Trophoblast cell (in vitro differentiated cells and primary cell): ENCODE measurements at regions not wholly inside any gene's neighbourhood (a gene's known extent, or its start where the extent isn't known, plus 50 kb on each side); places are given as distances from the start of the nearest gene placed in this dataset.

Source experiments
- DNase-seq, 2 donors: peaks; one replicate each; pipeline ENCODE4 v3.0.0-alpha.2; 2016
- H2AFZ ChIP-seq: 2 replicates; pipeline ENCODE4 v1.6.1; 2013; ENCODE audit warnings: low read length, moderate library complexity, mild to moderate bottlenecking; ENCODE audit not compliant: insufficient read depth, poor library complexity
- H2AK5ac ChIP-seq: 2 replicates; pipeline ENCODE4 v1.6.1; 2013; ENCODE audit warnings: mild to moderate bottlenecking, low read length
- H2BK120ac ChIP-seq: 2 replicates; pipeline ENCODE4 v1.6.1; 2013; ENCODE audit warnings: low read length, mild to moderate bottlenecking, moderate library complexity; ENCODE audit not compliant: insufficient read depth, poor library complexity
- H2BK12ac ChIP-seq: 2 replicates; pipeline ENCODE4 v1.6.1; 2013; ENCODE audit warnings: mild to moderate bottlenecking, low read length, moderate library complexity
- H2BK5ac ChIP-seq: 2 replicates; pipeline ENCODE4 v1.6.1; 2013; ENCODE audit warnings: low read length, low read depth, moderate library complexity, mild to moderate bottlenecking; ENCODE audit not compliant: poor library complexity
- H3K14ac ChIP-seq: 2 replicates; pipeline ENCODE4 v1.6.1; 2013; ENCODE audit warnings: mild to moderate bottlenecking, low read length
- H3K18ac ChIP-seq: 2 replicates; pipeline ENCODE4 v1.6.1; 2013; ENCODE audit warnings: mild to moderate bottlenecking, low read length
- H3K23ac ChIP-seq: 2 replicates; pipeline ENCODE4 v1.6.1; 2013; ENCODE audit warnings: low read length
- H3K27ac ChIP-seq: 2 replicates; pipeline ENCODE4 v1.5.1; 2013; ENCODE audit warnings: low read depth, mild to moderate bottlenecking, inconsistent platforms, low read length, moderate library complexity
- H3K27me3 ChIP-seq: 2 replicates; pipeline ENCODE4 v1.6.1; 2013; ENCODE audit warnings: inconsistent platforms, mild to moderate bottlenecking, low read length, moderate library complexity; ENCODE audit not compliant: insufficient read depth
- H3K36me3 ChIP-seq, 2 experiments: 1 replicate in 1 of 2; 2 replicates in 1 of 2; pipeline ENCODE4 v1.6.1; 2013; ENCODE audit warnings: low read length in 2 of 2, mild to moderate bottlenecking in 2 of 2, moderate library complexity in 1 of 2; ENCODE audit not compliant: insufficient read depth in 2 of 2, control insufficient read depth in 1 of 2
- H3K4ac ChIP-seq: 2 replicates; pipeline ENCODE4 v1.6.1; 2013; ENCODE audit warnings: low read depth, mild to moderate bottlenecking, low read length, moderate library complexity
- H3K4me1 ChIP-seq, 2 experiments: 1 replicate in 1 of 2; 2 replicates in 1 of 2; pipeline ENCODE4 v1.6.1; 2013; ENCODE audit warnings: low read length in 2 of 2, mild to moderate bottlenecking in 2 of 2, moderate library complexity in 1 of 2; ENCODE audit not compliant: insufficient read depth in 2 of 2, control insufficient read depth in 1 of 2
- H3K4me2 ChIP-seq: 2 replicates; pipeline ENCODE4 v1.6.1; 2013; ENCODE audit warnings: inconsistent platforms, mild to moderate bottlenecking, low read length, moderate library complexity
- H3K4me3 ChIP-seq: 2 replicates; pipeline ENCODE4 v1.5.1; 2013; ENCODE audit warnings: mild to moderate bottlenecking, low read depth, low read length, inconsistent platforms
- H3K79me1 ChIP-seq: one replicate; pipeline ENCODE4 v1.6.1; 2013; ENCODE audit warnings: low read length
- H3K79me2 ChIP-seq: 2 replicates; pipeline ENCODE4 v1.6.1; 2013; ENCODE audit warnings: low read length, mild to moderate bottlenecking; ENCODE audit not compliant: control insufficient read depth, insufficient read depth, poor library complexity
- H3K9ac ChIP-seq: 2 replicates; pipeline ENCODE4 v1.6.1; 2013; ENCODE audit warnings: mild to moderate bottlenecking, low read length
- H3K9me3 ChIP-seq: 2 replicates; pipeline ENCODE4 v1.6.1; 2013; ENCODE audit warnings: low read depth, mild to moderate bottlenecking, control low read depth, inconsistent platforms, low read length; ENCODE audit not compliant: insufficient read depth
- H4K12ac ChIP-seq: 2 replicates; pipeline ENCODE4 v1.6.1; 2013; ENCODE audit warnings: low read depth, mild to moderate bottlenecking, low read length, moderate library complexity
- H4K8ac ChIP-seq: 2 replicates; pipeline ENCODE4 v1.6.1; 2013; ENCODE audit warnings: low read depth, mild to moderate bottlenecking, low read length, moderate library complexity
- H4K91ac ChIP-seq: one replicate; pipeline ENCODE4 v1.6.1; 2013; ENCODE audit warnings: low read depth, mild to moderate bottlenecking, low read length, moderate library complexity
- WGBS: extraction: QIAGEN DNeasy Blood & Tissue Kit; methylation state at CpG from one replicate; pipeline ENCODE4 v1.1.7; 2013; ENCODE audit warnings: missing lambda C conversion rate; ENCODE audit not compliant: insufficient read length, insufficient coverage; ENCODE audit errors: extremely low coverage; 5-methylcytosine and 5-hydroxymethylcytosine counted together

- Histone ChIP-seq H3K18ac (no peak overlapping the region), H3K4me2 (no peak overlapping the region), H2BK12ac (no peak overlapping the region), H4K8ac (no peak overlapping the region), H3K36me3 (no peaks in the 10 kb centered on the region), H3K23ac (no peak overlapping the region), H3K14ac (no peak overlapping the region), H3K9me3 (peaks cover 1% of the 10 kb centered on the region), H3K79me2 (no peaks in the 10 kb centered on the region), H3K4me3 (no peak overlapping the region), H4K12ac (no peak overlapping the region), H3K4ac (no peak overlapping the region), H3K9ac (no peak overlapping the region), H3K79me1 (no peaks in the 10 kb centered on the region), H2AFZ (no peak overlapping the region), H3K4me1 (no peaks in the 10 kb centered on the region), H2BK120ac (no peak overlapping the region), H2BK5ac (no peak overlapping the region), H4K91ac (no peak overlapping the region), H3K27me3 (no peaks in the 10 kb centered on the region), H3K27ac (no peak overlapping the region), H2AK5ac (no peak overlapping the region)
- DNase-seq: no peak
- WGBS: no CpG with 5 or more reads among the region's 4 CpGs
These were observed 122.9 kb upstream of the FRMD4A start for GRCh38 chr10:14453593-14453992.

DNA sequence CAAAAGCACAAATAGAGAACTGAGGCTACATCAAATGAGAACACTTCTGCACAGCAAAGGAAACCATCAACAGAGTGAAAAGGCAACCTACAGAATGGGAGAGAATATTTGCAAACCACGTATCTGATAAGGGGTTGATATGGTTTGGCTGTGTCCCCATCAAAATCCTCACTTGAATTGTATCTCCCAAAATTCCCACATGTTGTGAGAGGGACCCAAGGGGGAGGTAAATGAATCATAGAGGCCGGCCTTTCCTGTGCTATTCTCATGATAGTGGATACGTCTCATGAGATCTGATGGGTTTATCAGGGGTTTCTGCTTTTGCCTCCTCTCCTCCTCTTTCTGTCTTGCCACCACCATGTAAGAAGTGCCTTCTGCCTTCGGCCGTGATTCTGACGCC, 120.6 kb upstream of the FRMD4A start:
- no peak overlapping the region for H3K4me2 ChIP-seq
- no peak overlapping the region for H3K27ac ChIP-seq
- H3K18ac ChIP-seq: no peak overlapping the region
- H3K79me2 ChIP-seq: no peaks in the 10 kb centered on the region
- no peak overlapping the region for H4K91ac ChIP-seq
- H3K36me3 ChIP-seq: no peaks in the 10 kb centered on the region
- no peak overlapping the region for H2BK120ac ChIP-seq
- no peak overlapping the region for H3K9ac ChIP-seq
- WGBS: no CpG with 5 or more reads among the region's 6 CpGs
- no peak overlapping the region for H3K4ac ChIP-seq
- no peak overlapping the region for H2AFZ ChIP-seq
- no peak overlapping the region for H2BK12ac ChIP-seq
- no peak overlapping the region for H3K4me3 ChIP-seq
- H3K79me1 ChIP-seq: no peaks in the 10 kb centered on the region
- no peaks in the 10 kb centered on the region for H3K4me1 ChIP-seq
- no peak overlapping the region for H3K14ac ChIP-seq
- H3K27me3 ChIP-seq: no peaks in the 10 kb centered on the region
- no peak overlapping the region for H3K23ac ChIP-seq
- H3K9me3 ChIP-seq: peaks cover 1% of the 10 kb centered on the region
- H4K12ac ChIP-seq: no peak overlapping the region
- H2BK5ac ChIP-seq: no peak overlapping the region
- H4K8ac ChIP-seq: no peak overlapping the region
- H2AK5ac ChIP-seq: no peak overlapping the region
- no peak for DNase-seq

GRCh38 chr10:14450041-14450491, 119.3 kb upstream of the FRMD4A start:
- Histone ChIP-seq H4K8ac (no peak overlapping the region), H3K27me3 (no peaks in the 10 kb centered on the region)

DNA sequence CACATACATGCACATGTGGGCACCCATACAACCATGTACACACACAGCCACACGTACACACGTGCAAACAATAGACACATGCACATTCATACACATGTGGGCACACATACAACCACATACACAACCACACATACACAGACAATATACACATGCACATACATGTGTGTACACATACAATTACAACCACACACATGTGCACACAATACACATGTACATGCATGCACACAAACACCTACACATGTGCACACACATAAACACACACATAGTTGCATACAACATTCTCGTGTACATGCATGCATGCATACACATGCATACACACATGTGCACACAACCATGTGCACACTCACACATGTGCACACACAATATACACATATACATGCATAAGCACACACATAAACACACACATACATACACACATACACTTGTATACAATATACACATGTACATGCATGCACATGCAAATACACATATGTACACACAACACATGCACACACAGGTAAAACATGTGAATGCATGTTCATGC, 118.6 kb upstream of the FRMD4A start:
- Histone ChIP-seq H3K4me3 (no peak overlapping the region), H3K27me3 (no peaks in the 10 kb centered on the region), H3K36me3 (no peaks in the 10 kb centered on the region), H3K4ac (no peak overlapping the region), H3K4me1 (no peaks in the 10 kb centered on the region), H2BK12ac (no peak overlapping the region), H3K79me2 (no peaks in the 10 kb centered on the region), H4K12ac (no peak overlapping the region), H4K91ac (no peak overlapping the region), H2AK5ac (no peak overlapping the region), H4K8ac (no peak overlapping the region), H2BK5ac (no peak overlapping the region), H3K27ac (no peak overlapping the region), H3K14ac (no peak overlapping the region), H3K9ac (no peak overlapping the region), H3K79me1 (no peaks in the 10 kb centered on the region), H2AFZ (no peak overlapping the region), H3K9me3 (peaks cover 1% of the 10 kb centered on the region), H3K4me2 (no peak overlapping the region), H2BK120ac (no peak overlapping the region), H3K23ac (no peak overlapping the region), H3K18ac (no peak overlapping the region)
- DNase-seq: no peak
- no CpG with 5 or more reads among the region's 3 CpGs for WGBS

More at GRCh38 chr10:14450041-14450491, 119.3 kb upstream of the FRMD4A start:
- Histone ChIP-seq H3K79me2 (no peaks in the 10 kb centered on the region), H2AK5ac (no peak overlapping the region), H3K4me2 (no peak overlapping the region), H3K4ac (no peak overlapping the region), H3K23ac (no peak overlapping the region), H3K9me3 (peaks cover 1% of the 10 kb centered on the region), H3K27ac (no peak overlapping the region), H3K14ac (no peak overlapping the region), H4K12ac (no peak overlapping the region), H4K91ac (no peak overlapping the region), H2BK12ac (no peak overlapping the region), H2AFZ (no peak overlapping the region), H3K4me3 (no peak overlapping the region), H3K18ac (no peak overlapping the region), H3K79me1 (no peaks in the 10 kb centered on the region), H2BK120ac (no peak overlapping the region), H3K9ac (no peak overlapping the region), H3K4me1 (no peaks in the 10 kb centered on the region), H2BK5ac (no peak overlapping the region), H3K36me3 (no peaks in the 10 kb centered on the region)
- DNase-seq: peak in 1 of 2 donors; percentile 6
- no CpG with 5 or more reads among the region's 3 CpGs for WGBS
